WTC11 (cell line): ENCODE measurements at regions not wholly inside any gene's neighbourhood (a gene's known extent, or its start where the extent isn't known, plus 50 kb on each side); places are given as distances from the start of the nearest gene placed in this dataset.

Source experiments
- ATF3 ChIP-seq: sonication (generic); formaldehyde crosslinking; conservative IDR thresholded peaks from 2 replicates; pipeline ENCODE4 v1.8.1; 2022; ENCODE audit warnings: mild to moderate bottlenecking, missing genetic modification reagents
- CTCF ChIP-seq: fragments of 200-600 bp; IDR thresholded peaks from 2 replicates; pipeline ENCODE4 v1.8.0; 2022; ENCODE audit warnings: antibody characterized with exemption
- ETV6 ChIP-seq: sonication (generic); formaldehyde crosslinking; IDR thresholded peaks from 2 replicates; pipeline ENCODE4 v1.8.1; 2022; ENCODE audit warnings: mild to moderate bottlenecking, missing genetic modification reagents
- FOXJ3 ChIP-seq: sonication (generic); formaldehyde crosslinking; IDR thresholded peaks from 2 replicates; pipeline ENCODE4 v1.9.0; 2021; ENCODE audit warnings: missing genetic modification reagents, mild to moderate bottlenecking, borderline replicate concordance
- MXD4 ChIP-seq: fragments of 250-450 bp; sonication (Bioruptor Pico); IDR thresholded peaks from 2 replicates; pipeline ENCODE4 v1.8.0; 2021; ENCODE audit warnings: mild to moderate bottlenecking, moderate library complexity, borderline replicate concordance
- NFATC4 ChIP-seq: fragments of 250-450 bp; sonication (Bioruptor Pico); IDR thresholded peaks from 2 replicates; pipeline ENCODE4 v1.9.0; 2021; ENCODE audit warnings: mild to moderate bottlenecking
- USF2 ChIP-seq: sonication (generic); formaldehyde crosslinking; IDR thresholded peaks from 2 replicates; pipeline ENCODE4 v1.8.1; 2023; ENCODE audit warnings: mild to moderate bottlenecking, missing genetic modification reagents, moderate library complexity
- ZBTB43 ChIP-seq: sonication (generic); formaldehyde crosslinking; IDR thresholded peaks from 2 replicates; pipeline ENCODE4 v1.8.1; 2023; ENCODE audit warnings: mild to moderate bottlenecking, missing genetic modification reagents
- ZNF317 ChIP-seq: sonication (generic); formaldehyde crosslinking; IDR thresholded peaks from 2 replicates; pipeline ENCODE4 v1.8.1; 2023; ENCODE audit warnings: low read depth, mild to moderate bottlenecking, moderate library complexity, missing genetic modification reagents, borderline replicate concordance

GRCh38 chr4:24664956-24665355, 80.6 kb upstream of the DHX15 start:
- TF ChIP-seq CTCF (no peak), ZNF317 (CRISPR knock-in tag) (no peak), ZBTB43 (no peak), FOXJ3 (CRISPR knock-in tag) (no peak), NFATC4 (CRISPR knock-in tag) (no peak), MXD4 (CRISPR knock-in tag) (no peak), ATF3 (CRISPR knock-in tag) (no peak), USF2 (CRISPR knock-in tag) (no peak), ETV6 (CRISPR knock-in tag) (no peak)
